Adipocyte (in vitro differentiated cells): ENCODE measurements at regions not wholly inside any gene's neighbourhood (a gene's known extent, or its start where the extent isn't known, plus 50 kb on each side); places are given as distances from the start of the nearest gene placed in this dataset.
"Not testable (repeated sequence)": the region's sequence is repeated elsewhere in the genome, so short reads cannot be mapped to it uniquely, and the experiment has no call there.

Source experiments
- DNase-seq: peaks from one replicate; pipeline ENCODE4 v3.0.0-alpha.2; 2015; ENCODE audit warnings: low read depth
- H3K27me3 ChIP-seq: replicated peaks from 2 replicates; pipeline ENCODE4 v1.7.0; 2013; ENCODE audit warnings: mild to moderate bottlenecking, low read length, moderate library complexity; ENCODE audit not compliant: control insufficient read depth, insufficient read depth
- H3K36me3 ChIP-seq: 2 replicates; pipeline ENCODE4 v1.7.0; 2013; ENCODE audit warnings: low read length, mild to moderate bottlenecking, moderate library complexity; ENCODE audit not compliant: control insufficient read depth, insufficient read depth, severe bottlenecking
- H3K4me1 ChIP-seq: 2 replicates; pipeline ENCODE4 v1.7.0; 2013; ENCODE audit warnings: mild to moderate bottlenecking, low read length, moderate library complexity; ENCODE audit not compliant: control insufficient read depth, insufficient read depth
- H3K4me3 ChIP-seq: 2 replicates; pipeline ENCODE4 v1.7.0; 2013; ENCODE audit warnings: mild to moderate bottlenecking, low read length, moderate library complexity
- H3K9ac ChIP-seq: 2 replicates; pipeline ENCODE4 v1.7.0; 2013; ENCODE audit warnings: mild to moderate bottlenecking, low read length, moderate library complexity
- H3K9me3 ChIP-seq: 2 replicates; pipeline ENCODE4 v1.7.0; 2013; ENCODE audit warnings: mild to moderate bottlenecking, low read length, moderate library complexity; ENCODE audit not compliant: control insufficient read depth

- Histone ChIP-seq H3K27me3 (peaks cover 3% of the 10 kb centered on the region), H3K36me3 (no peaks in the 10 kb centered on the region), H3K9ac (no peak overlapping the region), H3K9me3 (no peaks in the 10 kb centered on the region), H3K4me1 (no peaks in the 10 kb centered on the region), H3K4me3 (no peak overlapping the region)
- no peak for DNase-seq
Measured at GRCh38 chr17:6255322-6255721, 179.6 kb downstream of the AIPL1 start.

DNA sequence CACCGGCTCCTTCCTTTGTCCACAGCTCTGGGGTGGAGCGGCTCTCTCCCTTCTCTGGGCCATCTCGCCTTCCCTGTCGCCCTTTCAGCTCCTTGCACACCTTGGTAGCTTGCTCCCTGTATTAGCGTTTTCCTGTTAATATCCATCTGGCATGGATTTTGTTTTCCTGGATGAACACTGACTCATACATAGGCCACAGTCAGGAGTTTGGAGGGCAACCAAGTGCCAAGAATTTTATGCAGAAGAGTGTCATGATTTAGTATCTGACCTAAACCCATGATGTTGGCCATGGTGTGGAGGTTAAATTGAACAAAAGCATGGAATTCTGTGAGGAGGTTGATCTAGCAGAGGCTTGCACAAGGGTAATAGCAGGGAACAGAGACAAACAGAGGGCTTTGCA is 180.9 kb downstream of the AIPL1 start:
- H3K27me3 ChIP-seq, result peaks cover 6% of the 10 kb centered on the region

GRCh38 chr17:6251640-6252039 is 181.5 kb downstream of the WSCD1 start:
- not testable (repeated sequence) for H3K9ac ChIP-seq

More for the DNA sequence above, 180.9 kb downstream of the AIPL1 start:
- Histone ChIP-seq H3K36me3 (no peaks in the 10 kb centered on the region), H3K4me1 (no peaks in the 10 kb centered on the region), H3K9ac (no peak overlapping the region), H3K9me3 (no peaks in the 10 kb centered on the region), H3K4me3 (no peak overlapping the region)
- DNase-seq, result no peak

GRCh38 chr17:6249732-6250131 is 179.6 kb downstream of the WSCD1 start:
- Histone ChIP-seq H3K4me1 (no peaks in the 10 kb centered on the region), H3K36me3 (no peaks in the 10 kb centered on the region), H3K9ac (no peak overlapping the region), H3K27me3 (peaks cover 13% of the 10 kb centered on the region), H3K9me3 (no peaks in the 10 kb centered on the region), H3K4me3 (no peak overlapping the region)
- DNase-seq, result no peak

More at GRCh38 chr17:6251640-6252039, 181.5 kb downstream of the WSCD1 start:
- not testable (repeated sequence) for H3K4me1 ChIP-seq, H3K36me3 ChIP-seq, H3K4me3 ChIP-seq, H3K27me3 ChIP-seq, H3K9me3 ChIP-seq, DNase-seq

DNA sequence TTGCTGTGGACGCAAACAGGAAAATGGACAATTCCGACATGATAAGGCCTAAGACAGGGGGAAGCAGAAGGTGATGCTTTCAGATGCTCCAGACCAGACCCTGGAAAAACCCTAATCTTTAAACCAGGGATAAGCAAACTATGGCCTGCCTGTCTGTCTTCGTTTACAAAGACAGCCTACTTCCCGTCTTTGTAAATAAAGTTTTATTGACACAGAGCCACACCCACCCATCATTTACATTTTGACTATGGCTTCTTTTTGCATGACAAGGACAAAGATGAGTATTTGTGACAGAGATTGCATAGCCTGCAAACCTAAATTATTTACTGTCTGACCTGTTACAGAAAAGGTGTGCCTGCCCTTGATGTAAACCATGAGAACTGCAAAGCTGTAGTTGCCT is 177.9 kb downstream of the WSCD1 start:
- DNase-seq, result no peak
- H3K4me3 ChIP-seq, result no peak overlapping the region
- no peaks in the 10 kb centered on the region for H3K9me3 ChIP-seq
- H3K4me1 ChIP-seq, result no peaks in the 10 kb centered on the region
- H3K27me3 ChIP-seq, result peaks cover 13% of the 10 kb centered on the region
- no peaks in the 10 kb centered on the region for H3K36me3 ChIP-seq
- no peak overlapping the region for H3K9ac ChIP-seq

GRCh38 chr17:6245301-6246177 is 175.4 kb downstream of the WSCD1 start:
- no peaks in the 10 kb centered on the region for H3K9me3 ChIP-seq
- H3K9ac ChIP-seq, result no peak overlapping the region
- H3K27me3 ChIP-seq, result peaks cover 21% of the 10 kb centered on the region
- H3K4me3 ChIP-seq, result no peak overlapping the region
- no peak for DNase-seq
- no peaks in the 10 kb centered on the region for H3K36me3 ChIP-seq
- H3K4me1 ChIP-seq, result no peaks in the 10 kb centered on the region

DNA sequence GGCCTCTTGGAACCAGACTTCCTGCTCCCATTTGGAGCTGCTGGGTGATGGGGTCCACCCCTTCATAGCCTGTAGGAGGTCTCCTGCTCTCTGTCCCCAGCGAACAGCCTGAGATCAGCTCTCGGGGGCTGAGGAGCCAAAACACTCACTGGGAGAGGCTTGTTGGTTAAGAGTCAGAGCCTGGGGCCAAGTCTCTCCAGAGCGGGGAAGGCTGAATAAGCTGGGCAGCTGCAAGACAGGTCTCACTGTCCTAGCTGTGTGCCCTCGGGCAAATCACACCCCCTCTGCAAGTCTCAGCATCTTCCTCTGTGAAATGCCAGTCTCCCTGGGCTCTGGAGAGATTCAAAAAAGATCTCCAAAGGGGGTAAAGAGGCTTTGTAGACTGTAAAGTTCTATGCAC is 174.6 kb downstream of the WSCD1 start:
- Histone ChIP-seq H3K27me3 (peaks cover 25% of the 10 kb centered on the region), H3K4me3 (no peak overlapping the region), H3K36me3 (no peaks in the 10 kb centered on the region), H3K4me1 (no peaks in the 10 kb centered on the region), H3K9me3 (no peaks in the 10 kb centered on the region), H3K9ac (no peak overlapping the region)
- no peak for DNase-seq

DNA sequence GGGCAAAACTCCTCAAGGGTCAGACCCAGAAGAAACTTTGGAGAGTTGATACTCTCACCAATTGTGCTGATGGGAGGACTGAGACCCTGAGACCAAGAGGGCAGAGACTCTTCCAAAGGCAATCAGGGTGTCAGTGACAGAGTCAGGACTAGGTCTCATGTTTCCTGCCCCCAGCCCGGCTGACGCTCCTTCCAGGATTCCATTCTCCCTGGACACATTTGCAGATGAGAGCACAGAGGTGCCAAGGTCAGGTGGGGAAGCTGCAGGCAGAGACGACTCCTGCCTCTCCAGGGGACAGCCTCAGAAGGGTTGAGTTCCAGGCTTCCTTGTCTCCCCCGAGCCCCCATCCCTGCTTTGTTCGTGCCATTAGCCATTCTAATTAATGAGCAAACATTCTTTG is 174.1 kb downstream of the WSCD1 start:
- no peak overlapping the region for H3K4me3 ChIP-seq
- H3K4me1 ChIP-seq, result no peaks in the 10 kb centered on the region
- peaks cover 23% of the 10 kb centered on the region for H3K27me3 ChIP-seq
- no peak for DNase-seq
- H3K36me3 ChIP-seq, result no peaks in the 10 kb centered on the region
- no peaks in the 10 kb centered on the region for H3K9me3 ChIP-seq
- H3K9ac ChIP-seq, result no peak overlapping the region

GRCh38 chr17:6243186-6243585 is 173.0 kb downstream of the WSCD1 start:
- H3K27me3 ChIP-seq, result peaks cover 23% of the 10 kb centered on the region
- DNase-seq, result no peak

DNA sequence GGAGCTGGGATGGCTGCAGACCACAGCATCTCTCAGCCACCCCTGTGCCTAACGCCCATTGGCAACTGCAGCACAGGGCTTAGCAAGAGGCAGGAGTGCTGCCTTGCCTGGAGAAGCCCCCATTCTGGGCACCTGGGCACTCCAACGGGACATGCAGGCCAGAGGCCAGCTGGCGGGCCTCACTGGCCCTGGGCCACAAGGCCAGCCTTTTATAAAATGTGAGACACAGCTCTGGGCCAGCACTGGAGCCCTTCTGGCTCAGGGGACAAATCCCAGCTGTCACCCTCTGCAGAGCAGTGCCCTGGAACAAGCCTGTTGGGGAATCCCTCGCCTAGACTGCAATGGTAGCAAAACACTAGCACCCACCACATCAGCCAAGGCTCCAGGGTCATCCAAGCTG is 171.8 kb downstream of the WSCD1 start:
- Histone ChIP-seq H3K4me1 (no peaks in the 10 kb centered on the region), H3K9ac (no peak overlapping the region), H3K9me3 (no peaks in the 10 kb centered on the region), H3K27me3 (peaks cover 20% of the 10 kb centered on the region), H3K36me3 (no peaks in the 10 kb centered on the region), H3K4me3 (no peak overlapping the region)
- no peak for DNase-seq

More at GRCh38 chr17:6243186-6243585, 173.0 kb downstream of the WSCD1 start:
- Histone ChIP-seq H3K4me3 (no peak overlapping the region), H3K4me1 (no peaks in the 10 kb centered on the region), H3K9ac (no peak overlapping the region), H3K9me3 (no peaks in the 10 kb centered on the region), H3K36me3 (no peaks in the 10 kb centered on the region)

- Histone ChIP-seq H3K4me1 (no peaks in the 10 kb centered on the region), H3K9me3 (no peaks in the 10 kb centered on the region), H3K4me3 (no peak overlapping the region), H3K27me3 (peaks cover 20% of the 10 kb centered on the region), H3K9ac (no peak overlapping the region), H3K36me3 (no peaks in the 10 kb centered on the region)
- DNase-seq, result no peak
Measured at GRCh38 chr17:6241381-6241780, 171.2 kb downstream of the WSCD1 start.

- Histone ChIP-seq H3K9ac (no peak overlapping the region), H3K9me3 (no peaks in the 10 kb centered on the region), H3K36me3 (no peaks in the 10 kb centered on the region), H3K4me1 (no peaks in the 10 kb centered on the region), H3K27me3 (peaks cover 20% of the 10 kb centered on the region), H3K4me3 (no peak overlapping the region)
- DNase-seq, result no peak
Measured at GRCh38 chr17:6240601-6241000, 170.4 kb downstream of the WSCD1 start.
